IMR-90 (cell line): ENCODE measurements at regions not wholly inside any gene's neighbourhood (a gene's known extent, or its start where the extent isn't known, plus 50 kb on each side); places are given as distances from the start of the nearest gene placed in this dataset.

Source experiments
- ATAC-seq: fragments of 200-7000 bp; cut with Tn5 transposase; 2 replicates; pipeline ENCODE4 v1.9.1; 2020; ENCODE audit warnings: low read depth, mild to moderate bottlenecking, moderate library complexity
- BruUV-seq: library from RNA; stranded (reverse); fragments of 400-500 nt; replicated peaks from 2 replicates; lab custom pipeline; 2021; lab: Mats Ljungman, UMichigan
- CTCF ChIA-PET: fragments of 300-600 bp; formaldehyde crosslinking; extraction: SDS; loops from one replicate; lab custom pipeline; 2021; ENCODE audit warnings: antibody characterized with exemption; lab: Yijun Ruan, JAX
- POLR2A ChIA-PET: fragments of 300-600 bp; sonication (Branson Sonifier 250); formaldehyde crosslinking; loops from one replicate; lab custom pipeline; 2022; ENCODE audit warnings: antibody characterized with exemption; ENCODE audit not compliant: unreplicated experiment; lab: Charles Lee
- DNase-seq: peaks from one replicate; pipeline ENCODE4 v3.0.0; 2013
- H2AFZ ChIP-seq: replicated peaks from 2 replicates; pipeline ENCODE3; 2013; ENCODE audit warnings: low read length, mild to moderate bottlenecking; ENCODE audit not compliant: poor library complexity
- H2AK5ac ChIP-seq: 2 replicates; pipeline ENCODE4 v1.6.1; 2013; ENCODE audit warnings: low read depth, low read length, inconsistent platforms
- H2AK9ac ChIP-seq: replicated peaks from 2 replicates; pipeline ENCODE3; 2013; ENCODE audit warnings: mild to moderate bottlenecking, low read depth, low read length, moderate library complexity; ENCODE audit not compliant: poor library complexity
- H2BK120ac ChIP-seq: 2 replicates; pipeline ENCODE4 v1.6.1; 2013; ENCODE audit warnings: low read depth, low read length, inconsistent platforms
- H2BK15ac ChIP-seq: 3 replicates; pipeline ENCODE4 v1.6.1; 2013; ENCODE audit warnings: low read depth, low read length, inconsistent platforms
- H2BK20ac ChIP-seq: 2 replicates; pipeline ENCODE4 v1.6.1; 2013; ENCODE audit warnings: low read depth, mild to moderate bottlenecking, inconsistent platforms, low read length, moderate library complexity
- H2BK5ac ChIP-seq: 2 replicates; pipeline ENCODE4 v1.6.1; 2013; ENCODE audit warnings: mild to moderate bottlenecking, low read depth, low read length, inconsistent platforms; ENCODE audit not compliant: poor library complexity, severe bottlenecking
- H3K14ac ChIP-seq: replicated peaks from 2 replicates; pipeline ENCODE4 v1.6.1; 2013; ENCODE audit warnings: low read depth, low read length, inconsistent platforms
- H3K18ac ChIP-seq: 2 replicates; pipeline ENCODE4 v1.6.1; 2013; ENCODE audit warnings: low read depth, low read length, control low read depth
- H3K23ac ChIP-seq: 2 replicates; pipeline ENCODE4 v1.6.1; 2013; ENCODE audit warnings: low read depth, low read length, inconsistent platforms
- H3K27ac ChIP-seq: 2 replicates; pipeline ENCODE4 v1.5.1; 2013; ENCODE audit warnings: mild to moderate bottlenecking, control low read depth, low read length; ENCODE audit not compliant: insufficient read depth
- H3K27me3 ChIP-seq: 2 replicates; pipeline ENCODE4 v1.6.1; 2013; ENCODE audit warnings: low read length; ENCODE audit not compliant: control insufficient read depth, insufficient read depth
- H3K36me3 ChIP-seq: 2 replicates; pipeline ENCODE4 v1.6.1; 2013; ENCODE audit warnings: low read length, mixed read lengths; ENCODE audit not compliant: control insufficient read depth, insufficient read depth
- H3K4ac ChIP-seq: 2 replicates; pipeline ENCODE4 v1.6.1; 2013; ENCODE audit warnings: low read depth, low read length, inconsistent platforms
- H3K4me1 ChIP-seq: 2 replicates; pipeline ENCODE4 v1.6.1; 2013; ENCODE audit warnings: low read length, mixed read lengths; ENCODE audit not compliant: control insufficient read depth, insufficient read depth
- H3K4me2 ChIP-seq: 2 replicates; pipeline ENCODE4 v1.6.1; 2013; ENCODE audit warnings: low read depth, mild to moderate bottlenecking, control low read depth, low read length, moderate library complexity
- H3K4me3 ChIP-seq: 2 replicates; pipeline ENCODE4 v1.5.1; 2013; ENCODE audit warnings: low read depth, mild to moderate bottlenecking, control low read depth, low read length, moderate library complexity; ENCODE audit not compliant: insufficient read depth
- H3K56ac ChIP-seq: 2 replicates; pipeline ENCODE4 v1.6.1; 2013; ENCODE audit warnings: low read length, inconsistent platforms; ENCODE audit not compliant: insufficient read depth; ENCODE audit errors: extremely low read depth
- H3K79me1 ChIP-seq, 2 experiments: 2 replicates each; pipeline ENCODE4 v1.6.1; 2013; ENCODE audit warnings: low read length in 2 of 2, inconsistent platforms in 1 of 2, low read depth in 1 of 2
- H3K9ac ChIP-seq: 2 replicates; pipeline ENCODE4 v1.6.1; 2013; ENCODE audit warnings: low read depth, low read length, control low read depth
- H3K9me1 ChIP-seq: 2 replicates; pipeline ENCODE4 v1.6.1; 2013; ENCODE audit warnings: low read length, inconsistent platforms; ENCODE audit not compliant: insufficient read depth
- H3K9me3 ChIP-seq: 2 replicates; pipeline ENCODE4 v1.6.1; 2013; ENCODE audit warnings: low read length; ENCODE audit not compliant: control insufficient read depth, insufficient read depth
- H4K20me1 ChIP-seq: 2 replicates; pipeline ENCODE4 v1.6.1; 2013; ENCODE audit warnings: low read length, inconsistent platforms; ENCODE audit not compliant: insufficient read depth
- H4K5ac ChIP-seq: 2 replicates; pipeline ENCODE4 v1.6.1; 2013; ENCODE audit warnings: mild to moderate bottlenecking, low read depth, low read length, control low read depth
- H4K8ac ChIP-seq, 2 experiments: 2 replicates each; pipeline ENCODE4 v1.6.1; 2013; ENCODE audit warnings: low read depth in 2 of 2, low read length in 2 of 2, control low read depth in 1 of 2, inconsistent platforms in 1 of 2
- H4K91ac ChIP-seq: 2 replicates; pipeline ENCODE4 v1.6.1; 2013; ENCODE audit warnings: low read depth, low read length, inconsistent platforms; ENCODE audit not compliant: insufficient read depth
- MXI1 ChIP-seq: IDR thresholded peaks from 2 replicates; pipeline ENCODE4 v1.6.1; 2012; ENCODE audit warnings: low read depth, mild to moderate bottlenecking, low read length, moderate library complexity, borderline replicate concordance
- POLR2A ChIP-seq: IDR thresholded peaks from 2 replicates; pipeline ENCODE4 v1.6.1; 2012; ENCODE audit warnings: mild to moderate bottlenecking, low read depth, low read length
- RAD21 ChIP-seq: IDR thresholded peaks from 2 replicates; pipeline ENCODE4 v1.6.1; 2012; ENCODE audit warnings: low read length, improper control_type of control experiment
- WGBS, 2 experiments: methylation state at CpG; one replicate each; pipeline versions ENCODE4 v1.1.5 to v1.1.7; 2013; ENCODE audit warnings: missing lambda C conversion rate in 2 of 2; ENCODE audit not compliant: insufficient read length in 1 of 2; ENCODE audit errors: extremely low coverage in 2 of 2; 5-methylcytosine and 5-hydroxymethylcytosine counted together
- dilution Hi-C: fragments of 300-500 bp; cut with HindIII; formaldehyde crosslinking; loops from one replicate; pipeline ENCODE4 v1.14.3; 2018; ENCODE audit warnings: low sequenced_read_pairs; ENCODE audit not compliant: unreplicated experiment
- in situ Hi-C: fragments of 300-500 bp; cut with MboI; formaldehyde crosslinking; loops from 3 replicates; pipeline ENCODE4 v1.14.3; 2019; ENCODE audit warnings: low sequenced_read_pairs, inconsistent platforms, mixed read lengths
- intact Hi-C: fragments of 100-400 bp; cut with micrococcal nuclease; formaldehyde crosslinking; loops from 2 replicates; pipeline ENCODE4 v1.10.0; 2022

DNA sequence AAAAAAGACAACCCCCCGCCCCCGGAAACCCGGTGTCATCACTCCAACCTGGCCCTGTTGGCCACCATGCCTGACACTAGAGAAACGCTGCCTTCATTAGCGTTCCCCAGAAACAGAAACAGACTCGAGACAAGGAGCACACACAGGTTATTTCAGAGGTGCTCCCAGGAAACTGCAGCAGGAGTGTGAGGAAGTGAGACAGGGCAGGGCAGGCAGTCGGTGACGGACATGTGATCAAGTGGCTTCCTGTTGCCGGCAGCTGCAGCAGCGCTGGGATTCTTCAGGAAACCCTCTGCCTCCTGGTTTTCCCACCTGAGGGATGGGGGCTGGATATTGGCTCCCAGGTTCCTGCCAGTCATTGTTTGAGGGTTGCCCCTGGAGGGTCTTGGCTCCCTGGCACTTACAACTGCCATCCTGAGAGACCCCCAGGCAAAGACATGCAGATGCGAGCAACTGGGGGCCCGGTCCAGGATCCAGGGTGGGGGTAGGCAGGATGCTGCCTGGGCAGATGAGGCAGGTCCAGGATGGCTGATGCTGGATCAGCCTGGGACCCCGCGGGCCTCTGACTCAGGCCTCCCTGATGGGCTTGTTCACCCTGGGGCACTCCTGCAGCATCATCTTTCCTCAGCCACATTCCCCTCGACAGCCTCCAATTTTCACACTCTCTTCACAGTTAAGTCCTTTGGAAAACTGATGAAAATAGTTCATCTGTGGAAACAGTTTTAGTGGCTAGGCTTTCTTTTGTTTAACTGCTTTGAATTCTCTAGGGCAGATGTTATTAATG lies 150.7 kb upstream of the SYNDIG1 start:
- TF ChIP-seq RAD21 (no peak), MXI1 (no peak), POLR2A (no peak)
- Histone ChIP-seq H4K20me1 (no peaks in the 10 kb centered on the region), H3K14ac (no peak overlapping the region), H2BK5ac (no peak overlapping the region), H3K27ac (no peak overlapping the region), H4K91ac (no peak overlapping the region), H3K4me3 (no peak overlapping the region), H4K8ac (no peak overlapping the region), H3K4me2 (no peak overlapping the region), H3K36me3 (no peaks in the 10 kb centered on the region), H3K18ac (no peak overlapping the region), H2AK5ac (no peak overlapping the region), H3K56ac (no peak overlapping the region), H4K5ac (no peak overlapping the region), H3K9ac (no peak overlapping the region), H2BK15ac (no peak overlapping the region), H3K9me1 (no peaks in the 10 kb centered on the region), H2AK9ac (no peak overlapping the region), H3K27me3 (no peaks in the 10 kb centered on the region), H2AFZ (no peak overlapping the region), H3K23ac (no peak overlapping the region), H3K79me1 (no peaks in the 10 kb centered on the region), H3K9me3 (no peaks in the 10 kb centered on the region), H2BK20ac (no peak overlapping the region), H2BK120ac (no peak overlapping the region), H3K4me1 (no peaks in the 10 kb centered on the region), H3K4ac (no peak overlapping the region)
- POLR2A ChIA-PET: no interaction called here
- intact Hi-C loops: no loop called here
- ATAC-seq (no peak), DNase-seq (no peak)
- no TSS peak for BruUV-seq
- WGBS, 2 experiments: no CpG with 5 or more reads among the region's 15 CpGs
- dilution Hi-C loops: no loop called here
- in situ Hi-C loops: no loop called here
- CTCF ChIA-PET: no interaction called here
